HG02588 (cell line): ENCODE measurements at regions not wholly inside any gene's neighbourhood (a gene's known extent, or its start where the extent isn't known, plus 50 kb on each side); places are given as distances from the start of the nearest gene placed in this dataset.
"Not testable (repeated sequence)": the region's sequence is repeated elsewhere in the genome, so short reads cannot be mapped to it uniquely, and the experiment has no call there.

Experiments used
- ATAC-seq: cut with Tn5 transposase; IDR thresholded peaks from one replicate; pipeline ENCODE4 v1.9.1; 2021; ENCODE audit warnings: mild to moderate bottlenecking, moderate library complexity; ENCODE audit not compliant: unreplicated experiment

DNA sequence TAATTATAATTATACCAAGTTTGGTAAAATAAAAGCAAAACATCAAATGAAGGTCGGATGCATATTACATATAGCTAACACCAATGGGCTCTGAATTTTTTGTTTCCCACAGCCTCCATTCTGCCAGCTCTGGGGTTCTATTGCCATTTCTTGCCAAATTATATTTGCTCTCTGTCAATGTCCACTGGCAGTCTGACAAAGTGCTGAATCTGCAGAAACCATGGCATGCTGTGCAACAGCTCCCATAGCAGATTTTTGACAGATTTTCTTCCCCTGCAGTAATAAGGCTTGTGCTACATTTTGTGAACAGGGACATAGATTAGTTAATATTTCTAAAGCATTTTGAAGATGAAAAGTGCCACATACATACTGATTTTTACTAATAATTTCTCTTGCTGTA, 1102.1 kb downstream of the DIAPH3 start:
- no peak for ATAC-seq

DNA sequence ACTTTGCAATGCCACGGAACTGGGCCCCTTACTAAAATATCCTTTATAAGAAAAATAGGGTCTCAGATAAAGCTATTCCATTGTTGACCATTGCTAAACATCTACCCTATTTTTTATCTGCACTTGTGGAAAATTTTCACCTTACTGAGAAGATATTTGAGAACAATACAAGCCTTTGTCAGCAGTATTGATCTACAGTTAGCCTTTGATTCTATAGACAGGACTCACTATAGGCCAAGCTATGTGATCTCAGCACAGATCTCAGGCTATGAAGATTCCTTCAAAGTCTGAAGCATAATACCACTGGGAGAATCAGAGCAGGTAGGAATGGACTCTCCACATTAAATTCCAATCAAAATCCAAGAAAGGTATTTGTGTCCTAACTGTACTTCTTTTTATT, 1099.7 kb downstream of the DIAPH3 start:
- no peak for ATAC-seq

DNA sequence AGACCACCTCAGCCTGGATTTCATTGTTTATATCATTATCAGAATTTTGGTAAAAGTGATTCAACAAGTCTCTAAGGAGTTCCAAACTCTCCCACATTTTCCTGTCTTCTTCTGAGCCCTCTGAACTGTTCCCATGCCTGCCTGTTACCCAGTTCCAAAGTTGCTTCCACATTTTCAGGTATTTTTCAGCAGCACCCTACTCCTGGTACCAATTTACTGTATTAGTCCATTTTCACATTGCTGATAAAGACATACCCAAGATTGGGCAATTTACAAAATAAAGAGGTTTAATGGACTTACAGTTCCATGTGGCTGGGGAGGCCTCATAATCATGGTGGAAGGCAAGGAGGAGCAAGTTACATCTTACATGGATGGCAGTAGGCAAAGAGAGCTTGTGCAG, 1087.3 kb downstream of the DIAPH3 start:
- ATAC-seq: not testable (repeated sequence)

DNA sequence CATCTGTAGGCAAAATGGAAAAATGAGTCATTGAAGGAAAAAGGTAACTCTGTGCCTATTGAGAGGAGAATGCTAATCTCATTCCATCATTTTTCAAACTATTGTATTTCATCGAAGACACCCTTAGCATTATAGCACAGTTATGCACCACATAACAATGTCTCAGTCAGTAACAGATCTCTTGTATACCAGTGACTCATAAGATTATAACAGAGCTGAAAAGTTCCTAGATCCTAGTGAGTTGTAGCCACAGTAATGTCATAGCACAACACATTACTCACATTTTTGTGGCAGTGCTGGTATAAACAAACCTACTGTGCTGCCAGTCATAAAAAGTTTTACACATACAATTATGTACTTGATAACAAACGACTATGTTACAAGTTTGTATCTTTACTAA, 1077.6 kb downstream of the DIAPH3 start:
- ATAC-seq: no peak

DNA sequence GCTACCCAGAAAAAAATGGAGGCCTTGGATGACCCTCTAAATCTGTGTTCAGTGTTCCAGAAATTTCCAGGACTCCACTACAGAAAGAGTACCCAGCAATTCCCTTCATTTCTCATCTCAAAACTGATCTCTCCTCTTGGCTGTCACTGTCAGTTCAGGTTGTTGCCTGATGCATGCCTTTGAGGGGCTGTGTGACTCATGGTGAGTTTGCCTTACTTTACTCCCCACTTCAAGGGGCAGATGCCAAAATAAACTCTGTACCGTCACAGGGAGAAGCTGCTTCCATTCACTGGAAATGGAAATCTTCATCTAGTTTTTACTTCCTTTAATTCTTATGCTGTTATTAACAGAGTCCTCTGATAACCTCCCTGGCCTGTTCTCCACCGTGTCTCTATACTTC, 1075.0 kb downstream of the DIAPH3 start:
- no peak for ATAC-seq

DNA sequence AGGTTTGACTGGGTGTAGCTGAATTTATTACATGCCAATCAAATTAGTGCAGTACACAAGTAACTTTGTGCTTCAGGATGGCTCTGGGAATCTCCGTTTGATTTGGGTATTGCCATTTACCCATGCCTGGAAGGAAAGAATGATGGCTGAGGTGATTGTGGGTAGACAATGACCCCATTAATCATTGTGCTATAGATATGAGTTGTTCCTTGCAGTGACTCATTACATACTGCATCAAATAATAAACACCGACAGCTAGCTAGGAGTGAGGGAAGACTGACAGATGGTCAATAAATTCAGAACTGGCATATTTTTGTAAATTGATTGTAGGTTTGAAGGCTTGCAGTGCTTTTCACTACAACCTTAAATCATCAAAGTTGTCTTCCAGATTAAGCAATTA, 1069.5 kb downstream of the DIAPH3 start:
- no peak for ATAC-seq

DNA sequence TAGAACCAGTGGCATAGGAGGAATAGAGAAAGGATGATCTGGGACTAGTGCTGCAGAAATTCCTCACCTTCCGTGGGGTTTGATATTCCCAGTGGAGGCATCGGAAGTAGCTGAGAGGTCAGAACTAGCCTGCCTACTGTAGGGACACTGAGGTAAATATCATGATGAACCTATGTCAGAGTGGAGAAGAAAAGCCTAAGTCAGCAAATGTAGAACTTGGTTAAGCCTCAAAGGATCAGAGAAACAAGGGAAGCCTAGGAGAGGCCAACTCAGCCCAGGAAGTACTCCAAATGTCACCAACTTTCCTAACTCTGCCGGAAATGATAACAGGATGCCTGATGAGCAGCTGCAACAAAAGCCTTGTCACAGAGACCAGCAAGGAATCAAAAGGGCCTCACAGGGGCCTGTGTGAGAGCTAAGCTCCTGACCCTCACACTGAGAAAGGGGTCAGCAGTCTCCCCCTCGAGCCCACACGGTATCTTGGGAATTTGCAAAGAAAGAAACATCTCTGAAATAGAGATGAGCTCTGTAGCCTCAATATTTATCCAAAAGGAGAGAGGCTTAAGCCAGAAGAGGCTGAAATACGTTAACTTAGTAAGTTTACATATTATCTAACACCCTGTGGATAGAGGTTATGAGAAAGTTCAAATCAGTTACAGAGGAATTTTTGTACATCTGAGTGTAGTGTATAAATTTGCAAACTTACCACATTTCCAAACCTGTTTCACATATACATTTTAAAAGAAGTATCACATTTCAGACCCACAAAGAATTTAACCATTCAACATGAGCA, 1064.3 kb downstream of the DIAPH3 start:
- ATAC-seq: no peak

DNA sequence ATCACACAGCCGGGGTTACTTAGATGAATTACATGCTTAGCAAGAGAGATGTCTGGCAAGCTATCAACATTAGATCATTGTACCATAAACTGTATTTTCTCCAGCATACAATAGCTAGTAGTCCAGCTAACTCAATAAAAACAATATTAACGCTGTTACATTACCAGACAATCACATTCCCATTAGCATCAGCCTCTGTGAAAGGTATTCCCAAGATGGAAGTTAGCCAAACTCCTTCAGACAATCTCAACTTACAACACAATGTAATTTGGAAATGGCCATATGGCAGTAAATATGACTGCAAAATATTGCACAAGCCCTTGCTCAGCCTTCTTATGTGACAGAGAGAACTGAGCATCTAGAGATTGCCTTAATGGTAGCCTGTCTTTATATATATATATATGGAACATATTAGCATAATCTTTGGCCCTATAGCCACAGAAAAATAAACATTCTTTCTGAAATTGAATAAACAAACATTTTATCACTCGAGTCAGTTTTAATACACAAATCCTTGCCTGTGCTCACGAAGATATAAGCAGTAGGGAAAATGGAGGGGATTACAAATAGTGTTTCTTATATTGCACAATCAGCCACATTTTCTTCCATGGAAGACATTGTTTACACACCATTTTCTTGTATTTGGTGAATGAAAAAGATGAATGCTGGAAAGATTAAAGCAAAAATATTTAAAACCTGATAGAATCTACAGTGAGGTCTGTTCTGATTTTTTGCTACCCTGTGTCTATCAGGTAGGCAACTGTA, 1060.5 kb downstream of the DIAPH3 start:
- no peak for ATAC-seq

DNA sequence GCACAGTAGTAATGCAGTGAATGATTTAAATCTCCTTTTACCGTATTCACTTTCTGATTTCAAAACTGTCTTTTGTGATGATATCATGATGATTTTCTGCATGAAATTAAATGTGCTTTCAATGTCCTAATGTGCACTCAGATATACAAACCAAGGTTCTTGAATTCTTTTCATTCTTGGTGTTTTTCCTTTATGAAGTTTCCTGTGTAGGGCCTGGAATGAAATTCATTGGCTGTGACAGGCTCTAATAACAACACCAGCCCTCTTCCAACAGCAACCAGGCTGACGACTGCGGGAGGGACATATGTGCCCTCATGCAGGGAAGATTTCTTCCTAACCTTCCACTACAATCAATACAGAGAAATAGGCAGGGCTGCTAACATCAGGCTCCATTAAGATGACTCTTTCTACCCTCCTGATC, 1052.0 kb downstream of the DIAPH3 start:
- no peak for ATAC-seq

DNA sequence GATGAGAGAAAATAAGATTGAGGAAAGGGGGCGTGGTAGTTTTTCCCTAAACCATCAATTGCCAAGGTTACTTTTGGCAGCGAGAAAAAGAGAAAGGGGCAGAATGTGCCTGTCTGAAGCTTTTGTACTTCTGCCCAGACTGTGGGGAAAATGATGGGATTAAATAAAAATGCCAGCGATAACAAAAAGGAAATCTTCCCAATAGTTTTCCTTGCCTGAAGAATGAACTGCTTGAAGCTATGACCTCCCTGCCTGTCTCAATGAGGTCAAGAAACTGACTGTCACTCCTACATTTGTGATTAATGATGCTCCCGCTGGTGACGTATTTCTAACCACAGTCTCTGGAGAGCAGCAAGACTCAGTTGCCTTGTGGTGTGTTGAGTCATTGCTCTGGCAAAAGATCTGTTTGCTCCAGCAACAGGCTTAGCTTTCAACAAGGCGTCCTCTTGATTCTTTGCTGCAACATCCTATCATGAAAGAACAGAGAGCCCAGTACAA, 1051.5 kb downstream of the DIAPH3 start:
- ATAC-seq: no peak

DNA sequence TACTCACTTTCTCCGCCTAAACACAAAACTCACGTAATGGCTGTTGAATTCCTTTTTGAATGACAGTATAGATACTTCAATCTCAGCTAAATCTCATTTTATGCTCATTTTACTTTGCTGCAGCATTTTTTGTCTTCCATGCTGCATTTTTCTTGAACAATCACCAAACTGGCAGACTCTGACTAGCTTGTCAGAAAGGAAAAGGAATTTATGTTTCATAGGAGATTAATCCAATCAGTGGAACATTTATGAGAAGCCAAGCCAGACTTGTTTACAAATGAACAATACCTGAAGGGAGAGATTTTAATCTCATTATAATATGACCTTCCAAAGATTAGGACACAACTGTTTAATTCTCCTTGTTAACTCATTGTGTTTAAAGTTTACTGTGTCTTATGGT, 1044.3 kb downstream of the DIAPH3 start:
- ATAC-seq: no peak

DNA sequence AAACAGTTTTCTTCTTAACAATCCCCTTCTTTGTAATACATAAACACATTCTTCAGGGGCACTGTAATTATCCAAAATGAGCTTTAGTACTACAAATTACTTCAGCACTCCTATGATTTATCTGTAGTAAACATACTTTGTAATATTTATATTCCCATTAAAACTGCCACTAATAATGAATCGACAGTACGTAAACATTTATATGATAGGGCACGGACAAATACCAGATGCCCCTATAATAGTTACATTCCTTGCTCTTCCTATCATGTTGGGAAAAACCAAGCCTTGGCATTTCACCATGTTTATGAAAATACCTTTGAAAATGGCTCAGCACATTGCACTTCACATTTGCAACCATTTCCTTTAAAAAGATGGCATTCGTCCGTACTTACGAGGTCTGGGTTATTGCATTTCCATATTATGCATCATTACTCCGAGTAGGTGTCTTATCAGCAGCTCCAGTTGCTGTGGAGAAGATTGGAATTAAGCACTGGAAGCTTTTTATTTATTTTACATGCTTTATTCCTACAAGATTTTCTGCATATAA, 1043.4 kb downstream of the DIAPH3 start:
- no peak for ATAC-seq

DNA sequence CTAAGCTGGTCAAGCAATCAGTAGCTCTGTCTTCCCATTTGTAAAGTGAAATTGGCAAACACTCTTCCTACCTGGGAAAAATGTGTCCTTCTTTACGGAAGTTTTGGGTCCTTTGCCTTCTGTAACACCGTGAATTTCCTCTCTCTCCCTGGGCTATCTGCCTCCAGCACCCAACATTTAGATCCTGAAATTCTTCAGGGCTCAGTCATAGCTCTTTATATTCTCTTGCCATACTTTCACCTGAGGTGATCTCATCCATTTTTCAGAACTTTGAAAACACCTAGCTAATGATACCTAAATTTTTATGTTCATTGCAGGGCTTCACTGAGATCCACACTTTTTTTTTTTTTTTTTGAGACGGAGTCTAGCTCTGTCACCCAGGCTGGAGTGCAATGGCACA, 1042.2 kb downstream of the DIAPH3 start:
- ATAC-seq: no peak

DNA sequence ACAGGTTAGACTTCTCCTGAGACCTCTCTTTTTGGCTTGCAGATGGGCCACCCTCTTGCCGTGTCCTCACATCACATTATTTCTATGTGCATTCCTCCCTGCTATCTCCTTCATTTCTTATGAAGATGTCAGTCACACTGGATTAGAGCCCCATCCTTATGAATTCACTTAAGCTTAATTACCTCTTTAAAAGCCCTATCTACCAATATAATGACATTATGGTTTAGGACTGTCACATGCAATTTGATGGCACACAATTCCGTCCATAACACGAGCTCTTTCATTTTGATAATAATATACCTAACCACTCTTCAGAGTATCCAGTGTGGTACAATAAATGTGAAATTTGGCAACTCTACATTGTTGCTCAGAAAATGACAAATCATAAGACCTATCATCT, 1037.3 kb downstream of the DIAPH3 start:
- no peak for ATAC-seq

DNA sequence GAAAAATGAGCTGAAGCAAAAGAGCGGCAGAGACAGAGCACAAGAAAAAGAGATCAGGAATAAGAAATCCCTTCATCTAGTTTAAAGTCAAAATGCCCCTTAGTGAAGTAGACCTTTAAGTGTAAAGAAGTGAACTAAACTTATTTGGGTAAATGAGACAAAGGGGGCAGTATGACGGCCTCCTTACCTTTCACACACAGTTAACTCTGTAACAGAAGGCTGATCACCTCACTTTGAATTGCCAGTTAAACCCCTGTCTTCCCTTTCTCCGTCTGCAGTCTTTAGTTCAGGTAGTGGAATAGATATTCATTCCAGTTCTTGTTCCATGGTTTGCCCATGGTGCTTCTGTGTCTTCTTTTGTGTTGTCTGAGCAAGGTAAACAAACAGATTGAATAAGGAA, 1029.8 kb downstream of the DIAPH3 start:
- ATAC-seq: no peak

DNA sequence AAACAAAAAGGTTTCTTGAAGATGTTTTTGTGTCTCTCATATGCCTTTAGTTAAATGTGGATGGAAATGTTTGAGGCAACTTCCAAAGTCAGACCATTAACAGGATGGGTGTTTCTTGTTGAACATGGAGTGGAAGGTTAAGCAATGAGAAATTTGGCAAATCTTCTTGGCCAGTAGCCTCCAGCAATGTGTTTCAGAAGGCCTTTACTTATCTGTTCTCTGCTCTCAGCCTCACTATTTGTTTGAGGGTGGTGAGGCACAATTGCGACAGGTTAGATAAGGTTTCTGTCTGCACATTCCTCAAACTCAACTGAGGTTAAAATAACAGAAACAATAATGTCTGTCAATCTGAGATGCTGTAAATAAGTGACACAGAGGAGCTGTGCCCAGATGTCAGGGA, 1019.0 kb downstream of the DIAPH3 start:
- ATAC-seq: no peak

DNA sequence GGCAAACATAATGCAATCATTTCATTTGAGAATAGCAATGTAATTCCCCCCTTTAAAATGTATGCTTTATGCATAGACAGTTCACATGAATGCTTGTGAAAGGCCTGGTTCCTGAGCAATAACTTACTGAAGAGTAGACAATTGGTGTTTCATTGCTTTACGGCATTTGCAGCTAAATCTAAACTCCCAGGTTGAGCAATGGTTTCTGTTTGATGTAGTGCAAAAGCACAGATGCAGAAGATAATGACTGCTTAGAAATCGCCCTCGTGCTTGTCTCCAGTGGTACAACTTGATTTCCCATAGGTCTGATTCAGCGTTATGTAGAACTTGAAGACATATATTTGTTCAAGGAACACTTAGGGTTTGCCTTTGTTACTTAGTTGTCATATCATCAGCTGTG, 1018.3 kb downstream of the DIAPH3 start:
- no peak for ATAC-seq

DNA sequence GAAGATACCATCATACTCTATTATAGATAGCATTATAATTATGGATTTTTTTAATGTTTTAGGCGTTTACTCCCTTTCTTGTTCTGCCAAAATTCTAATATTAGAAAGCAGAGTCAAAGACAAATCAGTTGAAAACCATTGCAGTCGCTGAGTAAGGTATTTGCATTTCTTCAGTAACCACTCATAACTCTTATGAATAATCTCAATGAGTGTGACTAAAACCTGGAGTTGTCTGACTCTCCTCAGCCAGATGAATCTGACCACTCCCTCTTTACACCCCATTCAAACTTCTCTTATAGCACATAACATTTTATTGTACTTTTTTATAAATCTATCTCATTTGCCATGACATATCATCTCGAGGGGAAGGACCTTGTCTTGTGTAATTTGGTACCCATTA, 1006.5 kb downstream of the DIAPH3 start:
- ATAC-seq: no peak

DNA sequence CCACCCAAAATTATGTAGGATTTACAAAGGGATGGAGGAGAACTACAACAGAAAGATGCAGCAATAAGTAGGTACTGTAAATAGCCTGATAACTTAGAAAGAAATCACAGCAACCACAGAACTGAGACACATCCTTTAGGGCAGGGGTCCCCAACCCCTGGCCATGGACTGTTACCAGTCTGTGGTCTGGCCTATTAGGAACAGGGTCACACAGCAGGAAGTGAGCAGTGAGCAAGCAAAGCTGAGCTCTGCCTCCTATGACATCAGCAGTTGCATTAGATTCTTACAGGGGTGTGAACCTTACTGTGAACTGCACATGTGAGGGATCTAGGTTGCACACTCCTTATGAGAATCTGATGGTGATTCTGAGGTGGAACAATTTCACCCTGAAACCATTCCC, 997.6 kb downstream of the DIAPH3 start:
- ATAC-seq: no peak

DNA sequence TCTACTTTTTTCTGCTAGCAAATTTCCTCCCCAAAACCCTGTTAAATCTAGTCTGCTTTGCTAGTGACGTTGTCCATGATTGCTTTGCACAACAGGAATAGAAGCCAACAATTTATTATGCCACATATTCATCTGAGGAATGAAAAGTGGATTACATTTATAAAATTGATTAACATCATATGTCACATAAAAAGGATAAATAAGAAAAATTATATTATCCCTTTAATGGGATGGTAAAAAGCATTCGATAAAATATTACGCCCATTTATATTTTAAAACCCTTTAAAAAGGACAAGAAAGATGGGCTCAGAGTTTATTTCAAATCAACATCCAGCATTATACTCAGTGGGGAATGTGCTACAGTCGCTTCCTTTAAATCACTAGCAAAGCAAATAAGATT, 991.7 kb downstream of the DIAPH3 start:
- ATAC-seq: no peak

DNA sequence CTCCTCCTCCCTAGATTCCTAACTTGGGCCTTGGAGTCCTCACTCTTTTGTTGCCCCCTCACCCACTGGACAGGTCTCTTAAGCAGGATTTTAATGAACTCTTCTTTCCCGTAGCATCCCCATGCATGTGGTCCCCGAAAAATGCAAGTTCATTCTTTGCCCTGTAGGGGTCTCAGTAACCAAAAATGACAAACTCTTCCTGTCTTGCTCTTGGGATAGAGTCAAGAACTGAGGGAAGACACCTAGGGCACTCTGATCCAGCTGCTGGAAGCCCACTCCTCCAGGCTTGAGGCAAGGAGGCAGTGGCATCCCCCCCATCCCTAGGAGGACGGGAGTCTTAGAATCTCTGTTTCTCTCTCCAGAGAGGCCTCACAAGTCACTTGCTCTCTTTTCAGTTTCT, 987.0 kb downstream of the DIAPH3 start:
- no peak for ATAC-seq

DNA sequence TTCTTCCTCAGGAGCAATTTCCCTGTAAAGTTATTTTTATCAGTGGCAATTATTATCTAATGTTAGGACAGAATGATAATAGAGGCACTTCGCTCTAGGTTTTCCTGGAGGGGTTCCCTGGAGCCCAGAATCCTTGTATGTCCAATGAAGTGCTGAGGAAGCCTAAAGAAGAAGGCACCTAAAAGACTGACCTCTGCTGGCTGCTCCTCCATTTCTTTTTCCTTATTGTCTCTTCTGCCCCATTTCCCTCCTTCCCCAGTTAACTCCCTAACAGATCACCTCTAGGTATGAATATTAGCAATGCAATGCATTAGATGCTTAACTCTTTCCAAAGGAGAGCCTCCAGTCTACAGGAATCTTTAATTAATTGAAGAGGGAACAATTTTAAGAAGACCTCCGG, 985.4 kb downstream of the DIAPH3 start:
- ATAC-seq: no peak
